ENCODE measurements at regions not wholly inside any gene's neighbourhood (a gene's known extent, or its start where the extent isn't known, plus 50 kb on each side); places are given as distances from the start of the nearest gene placed in this dataset.

- H3K4me3 ChIP-seq (ENCODE audit: low read depth, low read length): no peak overlapping the region
- DNase-seq (ENCODE audit: low read depth): no peak
- TF ChIP-seq CTCF (conservative IDR thresholded peaks at IDR 0.05; ENCODE audit: low read depth, low read length): no peak
These were observed 316.7 kb downstream of the CHL1 start for GRCh38 chr3:513301-513700.

GRCh38 chr3:514192-514591 lies 317.6 kb downstream of the CHL1 start:
- DNase-seq (ENCODE audit: low read depth): no peak
- TF ChIP-seq CTCF (conservative IDR thresholded peaks at IDR 0.05; ENCODE audit: low read depth, low read length): no peak
- H3K4me3 ChIP-seq (ENCODE audit: low read depth, low read length): no peak overlapping the region

- TF ChIP-seq CTCF (conservative IDR thresholded peaks at IDR 0.05; ENCODE audit: low read depth, low read length): no peak
- H3K4me3 ChIP-seq (ENCODE audit: low read depth, low read length): no peak overlapping the region
- no peak for DNase-seq (ENCODE audit: low read depth)
These were observed 322.5 kb downstream of the CHL1 start for GRCh38 chr3:519026-519425.

GRCh38 chr3:522888-523287 lies 326.3 kb downstream of the CHL1 start:
- TF ChIP-seq CTCF (conservative IDR thresholded peaks at IDR 0.05; ENCODE audit: low read depth, low read length): no peak
- H3K4me3 ChIP-seq (ENCODE audit: low read depth, low read length): no peak overlapping the region
- no peak for DNase-seq (ENCODE audit: low read depth)

GRCh38 chr3:525415-525814 lies 328.9 kb downstream of the CHL1 start:
- TF ChIP-seq CTCF (conservative IDR thresholded peaks at IDR 0.05; ENCODE audit: low read depth, low read length): no peak
- H3K4me3 ChIP-seq (ENCODE audit: low read depth, low read length): no peak overlapping the region
- DNase-seq (ENCODE audit: low read depth): no peak

- peak overlapping the region; percentile 45 for H3K4me3 ChIP-seq (ENCODE audit: low read depth, low read length)
- TF ChIP-seq CTCF (conservative IDR thresholded peaks at IDR 0.05; ENCODE audit: low read depth, low read length): no peak
- peak; percentile 21 for DNase-seq (ENCODE audit: low read depth)
These were observed 339.2 kb downstream of the CHL1 start for GRCh38 chr3:535566-536416.

GRCh38 chr3:536417-536813 lies 339.9 kb downstream of the CHL1 start:
- peak overlapping the region; percentile 45 for H3K4me3 ChIP-seq (ENCODE audit: low read depth, low read length)
- no peak for DNase-seq (ENCODE audit: low read depth)
- TF ChIP-seq CTCF (conservative IDR thresholded peaks at IDR 0.05; ENCODE audit: low read depth, low read length): no peak

Measured in choroid plexus epithelial cell (primary cell).